ENCODE measurements at regions not wholly inside any gene's neighbourhood (a gene's known extent, or its start where the extent isn't known, plus 50 kb on each side); places are given as distances from the start of the nearest gene placed in this dataset.

GRCh38 chr4:134677209-134677814, 475.7 kb upstream of the PABPC4L start:
- no peak overlapping the region for H3K27ac ChIP-seq
- no peak for TF ChIP-seq ZFX (IDR thresholded peaks at IDR 0.05)
- TF ChIP-seq, protein P1, sequence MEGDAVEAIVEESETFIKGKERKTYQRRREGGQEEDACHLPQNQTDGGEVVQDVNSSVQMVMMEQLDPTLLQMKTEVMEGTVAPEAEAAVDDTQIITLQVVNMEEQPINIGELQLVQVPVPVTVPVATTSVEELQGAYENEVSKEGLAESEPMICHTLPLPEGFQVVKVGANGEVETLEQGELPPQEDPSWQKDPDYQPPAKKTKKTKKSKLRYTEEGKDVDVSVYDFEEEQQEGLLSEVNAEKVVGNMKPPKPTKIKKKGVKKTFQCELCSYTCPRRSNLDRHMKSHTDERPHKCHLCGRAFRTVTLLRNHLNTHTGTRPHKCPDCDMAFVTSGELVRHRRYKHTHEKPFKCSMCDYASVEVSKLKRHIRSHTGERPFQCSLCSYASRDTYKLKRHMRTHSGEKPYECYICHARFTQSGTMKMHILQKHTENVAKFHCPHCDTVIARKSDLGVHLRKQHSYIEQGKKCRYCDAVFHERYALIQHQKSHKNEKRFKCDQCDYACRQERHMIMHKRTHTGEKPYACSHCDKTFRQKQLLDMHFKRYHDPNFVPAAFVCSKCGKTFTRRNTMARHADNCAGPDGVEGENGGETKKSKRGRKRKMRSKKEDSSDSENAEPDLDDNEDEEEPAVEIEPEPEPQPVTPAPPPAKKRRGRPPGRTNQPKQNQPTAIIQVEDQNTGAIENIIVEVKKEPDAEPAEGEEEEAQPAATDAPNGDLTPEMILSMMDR (conservative IDR thresholded peaks at IDR 0.05), result no peak

DNA sequence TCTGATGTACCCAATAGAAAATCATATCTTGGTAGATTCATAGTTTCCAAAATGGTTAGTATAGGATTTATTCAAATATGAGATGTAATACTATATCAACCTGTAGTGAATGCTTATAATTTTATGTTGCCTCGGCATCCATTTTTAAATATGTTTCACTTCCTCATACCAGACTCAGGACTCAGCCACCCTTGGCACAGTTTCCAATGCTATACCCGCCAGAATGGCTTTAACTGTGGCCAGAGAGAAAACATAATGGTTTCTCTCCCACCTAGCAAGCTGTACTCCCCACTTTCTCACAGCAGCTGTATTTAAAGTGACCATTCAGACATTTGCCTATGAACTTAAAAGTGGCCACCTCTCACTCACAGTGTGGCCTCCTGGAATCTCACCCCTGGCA, 466.6 kb upstream of the PABPC4L start:
- TF ChIP-seq, protein P1 (conservative IDR thresholded peaks at IDR 0.05), result no peak
- no peak for TF ChIP-seq ZFX (IDR thresholded peaks at IDR 0.05)
- H3K27ac ChIP-seq, result no peak overlapping the region

DNA sequence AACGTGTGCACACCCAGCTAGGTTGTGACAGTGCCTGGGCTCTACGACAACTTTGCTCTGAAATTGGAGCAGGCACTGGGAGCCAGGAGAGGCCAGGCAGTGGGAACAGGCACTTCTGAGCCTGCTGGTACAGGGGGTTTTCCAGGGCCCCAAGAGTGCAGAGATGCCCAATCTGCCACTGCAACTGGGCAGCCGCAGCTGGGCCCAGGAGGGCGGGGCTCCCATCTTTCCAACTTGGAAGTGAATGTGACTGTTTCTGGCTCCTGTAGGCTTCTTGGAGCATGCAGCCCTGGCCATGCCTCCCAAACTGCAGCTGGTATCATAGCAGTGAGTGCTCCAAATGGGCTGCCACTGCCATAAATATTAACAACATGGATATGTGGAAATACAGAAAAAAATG, 465.1 kb upstream of the PABPC4L start:
- TF ChIP-seq, protein P1 (conservative IDR thresholded peaks at IDR 0.05), result no peak
- TF ChIP-seq ZFX (IDR thresholded peaks at IDR 0.05), result no peak
- no peak overlapping the region for H3K27ac ChIP-seq

DNA sequence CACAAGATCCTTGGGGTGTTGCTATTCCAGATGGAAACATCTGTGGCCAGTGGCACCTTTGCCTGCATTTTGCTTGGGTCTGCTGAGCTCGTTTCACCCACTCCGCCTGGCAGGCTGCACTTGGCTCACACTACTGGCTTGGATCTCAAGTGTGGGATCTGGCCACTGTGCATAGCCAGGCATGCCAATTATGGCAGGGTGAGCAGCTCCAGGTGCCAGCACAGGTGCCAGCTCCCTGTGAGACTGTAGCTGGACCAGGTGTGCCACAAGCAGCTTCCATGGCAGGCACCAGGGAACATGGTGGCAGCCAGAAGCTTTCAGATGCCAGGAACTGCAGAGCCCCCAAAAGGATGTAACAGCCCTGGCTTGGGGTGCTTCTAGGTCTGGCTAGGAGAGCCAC, 463.8 kb upstream of the PABPC4L start:
- no peak overlapping the region for H3K27ac ChIP-seq
- TF ChIP-seq, protein P1 (conservative IDR thresholded peaks at IDR 0.05), result no peak
- TF ChIP-seq ZFX (IDR thresholded peaks at IDR 0.05), result no peak

DNA sequence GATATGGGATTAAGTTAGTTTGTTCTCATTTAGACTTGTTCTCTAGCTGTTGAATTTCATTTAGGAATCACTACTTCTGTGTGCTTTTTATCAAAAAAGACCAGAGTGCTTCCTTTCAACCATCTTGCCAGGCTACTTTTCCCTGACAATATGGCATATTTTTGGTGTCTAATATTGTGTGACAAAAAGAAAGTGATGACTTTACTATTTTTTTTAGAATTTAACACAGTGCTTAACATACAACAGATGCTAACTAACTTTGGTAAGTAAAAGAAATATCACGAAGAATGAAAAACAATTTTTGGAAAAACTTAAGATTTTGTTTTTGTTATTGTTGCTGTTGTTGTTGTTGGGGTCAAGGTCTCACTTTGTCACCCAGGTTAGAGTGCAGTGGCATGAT, 462.2 kb upstream of the PABPC4L start:
- TF ChIP-seq, protein P1 (conservative IDR thresholded peaks at IDR 0.05), result no peak
- TF ChIP-seq ZFX (IDR thresholded peaks at IDR 0.05), result no peak
- H3K27ac ChIP-seq, result no peak overlapping the region

DNA sequence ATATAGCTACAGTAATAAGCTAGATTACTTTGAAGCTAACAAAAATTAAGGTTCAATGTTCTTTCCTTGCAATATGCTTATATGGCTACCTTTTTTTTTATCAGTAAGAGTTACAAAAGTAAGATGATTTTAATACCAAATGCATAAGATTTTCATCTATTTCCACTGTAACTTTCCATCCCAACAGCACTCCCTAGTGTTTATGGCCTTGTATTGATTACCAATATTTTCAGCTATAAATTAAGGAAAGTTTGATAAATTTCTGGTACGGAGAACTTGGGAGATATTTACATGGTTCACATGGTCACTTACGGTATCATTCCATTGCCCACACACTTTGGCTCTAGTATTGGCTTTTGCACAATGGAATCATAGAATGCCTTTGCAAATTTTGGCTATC, 448.9 kb upstream of the PABPC4L start:
- no peak overlapping the region for H3K27ac ChIP-seq
- no peak for TF ChIP-seq ZFX (IDR thresholded peaks at IDR 0.05)
- TF ChIP-seq, protein P1 (conservative IDR thresholded peaks at IDR 0.05), result 0 out of 2 replicates have a peak, but pooled peaks have one; percentile 5

GRCh38 chr4:134645778-134646177, 444.2 kb upstream of the PABPC4L start:
- no peak overlapping the region for H3K27ac ChIP-seq
- TF ChIP-seq, protein P1 (conservative IDR thresholded peaks at IDR 0.05), result no peak
- TF ChIP-seq ZFX (IDR thresholded peaks at IDR 0.05), result no peak
